ENCODE measurements at regions not wholly inside any gene's neighbourhood (a gene's known extent, or its start where the extent isn't known, plus 50 kb on each side); places are given as distances from the start of the nearest gene placed in this dataset.

DNA sequence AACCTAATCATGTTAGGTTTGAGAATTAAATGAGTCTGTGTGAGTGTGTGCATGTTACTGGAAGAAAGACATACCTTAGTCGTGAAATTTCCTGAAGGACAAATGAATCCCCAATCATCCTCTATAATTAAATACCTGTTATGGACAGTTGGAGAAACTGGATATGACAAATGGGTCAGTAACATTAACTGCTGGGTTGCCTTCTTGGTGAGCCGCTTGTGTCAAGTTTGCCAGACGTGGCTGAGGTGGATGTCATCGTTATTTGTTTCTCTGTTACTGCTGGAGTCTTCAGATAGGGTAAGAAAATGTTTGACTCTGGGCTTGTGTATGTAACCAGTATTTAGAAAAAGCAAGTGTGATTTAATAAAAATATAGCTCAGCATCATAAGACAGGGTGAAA is 131.6 kb downstream of the CAND1 start:
- Histone ChIP-seq H3K27me3 (no peaks in the 10 kb centered on the region), H3K27ac (no peak overlapping the region), H3K36me3 (ENCODE audit: low read depth, missing control alignments) (no peaks in the 10 kb centered on the region), H3K4me1 (no peaks in the 10 kb centered on the region), H3K9me3 (no peaks in the 10 kb centered on the region), H3K4me3 (no peak overlapping the region)
- intact Hi-C loops (cut with DNase I; ENCODE audit: low total_unique reads) = no loop called here
- DNase-seq = no peak
- TF ChIP-seq, protein P1, sequence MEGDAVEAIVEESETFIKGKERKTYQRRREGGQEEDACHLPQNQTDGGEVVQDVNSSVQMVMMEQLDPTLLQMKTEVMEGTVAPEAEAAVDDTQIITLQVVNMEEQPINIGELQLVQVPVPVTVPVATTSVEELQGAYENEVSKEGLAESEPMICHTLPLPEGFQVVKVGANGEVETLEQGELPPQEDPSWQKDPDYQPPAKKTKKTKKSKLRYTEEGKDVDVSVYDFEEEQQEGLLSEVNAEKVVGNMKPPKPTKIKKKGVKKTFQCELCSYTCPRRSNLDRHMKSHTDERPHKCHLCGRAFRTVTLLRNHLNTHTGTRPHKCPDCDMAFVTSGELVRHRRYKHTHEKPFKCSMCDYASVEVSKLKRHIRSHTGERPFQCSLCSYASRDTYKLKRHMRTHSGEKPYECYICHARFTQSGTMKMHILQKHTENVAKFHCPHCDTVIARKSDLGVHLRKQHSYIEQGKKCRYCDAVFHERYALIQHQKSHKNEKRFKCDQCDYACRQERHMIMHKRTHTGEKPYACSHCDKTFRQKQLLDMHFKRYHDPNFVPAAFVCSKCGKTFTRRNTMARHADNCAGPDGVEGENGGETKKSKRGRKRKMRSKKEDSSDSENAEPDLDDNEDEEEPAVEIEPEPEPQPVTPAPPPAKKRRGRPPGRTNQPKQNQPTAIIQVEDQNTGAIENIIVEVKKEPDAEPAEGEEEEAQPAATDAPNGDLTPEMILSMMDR (IDR thresholded peaks at IDR 0.05) = no peak
- TF ChIP-seq POLR2A (IDR thresholded peaks at IDR 0.05) = no peak
- WGBS, 2 donors = 85 to 87% methylated on average over 4 of the region's 4 CpGs

DNA sequence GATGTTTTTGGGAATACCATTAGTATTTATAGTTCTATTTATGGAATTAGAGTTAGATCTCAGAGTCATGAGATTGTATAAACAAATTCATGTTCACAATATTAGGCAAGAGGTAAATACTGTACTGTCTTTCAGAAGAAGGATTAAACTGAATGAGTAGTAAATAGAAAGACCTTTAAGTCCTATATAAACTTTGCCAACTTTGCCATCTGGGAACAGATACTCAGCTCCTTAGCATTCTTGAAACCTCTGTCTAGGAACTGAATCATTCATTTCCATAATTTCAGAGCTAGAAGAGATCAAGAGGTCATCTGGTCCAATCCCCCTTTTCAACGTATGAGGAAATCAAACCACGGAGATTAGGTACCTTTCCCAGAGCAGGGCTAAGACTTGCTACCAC is 141.1 kb downstream of the CAND1 start:
- no peak for DNase-seq

DNA sequence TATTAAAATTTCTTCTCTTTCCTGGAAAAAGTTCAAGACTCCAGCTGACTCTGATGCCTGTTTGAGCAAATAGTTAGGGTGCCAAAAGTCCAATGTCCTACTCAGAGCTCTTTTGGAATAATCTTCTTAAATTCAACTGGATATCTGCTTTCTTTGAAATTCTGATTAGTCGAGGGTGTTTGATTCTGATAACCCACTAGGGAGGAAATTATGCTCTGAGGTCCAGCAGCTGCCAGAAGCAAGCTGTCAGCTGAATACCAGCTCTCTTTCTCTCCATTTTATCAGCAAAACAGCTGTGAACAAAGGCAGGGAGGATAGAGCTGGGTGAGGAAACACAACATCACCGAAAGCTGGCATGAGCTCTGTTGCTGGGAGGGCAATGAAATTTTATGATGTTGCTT is 141.5 kb downstream of the CAND1 start:
- H3K4me1 ChIP-seq = no peaks in the 10 kb centered on the region
- H3K4me3 ChIP-seq = no peak overlapping the region
- WGBS, 2 donors = 31 to 61% methylated on average over 2 of the region's 2 CpGs
- DNase-seq = no peak
- H3K36me3 ChIP-seq (ENCODE audit: low read depth, missing control alignments) = no peaks in the 10 kb centered on the region
- TF ChIP-seq, protein P1 (IDR thresholded peaks at IDR 0.05) = no peak
- TF ChIP-seq POLR2A (IDR thresholded peaks at IDR 0.05) = no peak
- H3K27me3 ChIP-seq = no peaks in the 10 kb centered on the region
- no peaks in the 10 kb centered on the region for H3K9me3 ChIP-seq
- intact Hi-C loops (cut with DNase I; ENCODE audit: low total_unique reads) = no loop called here
- no peak overlapping the region for H3K27ac ChIP-seq

More for the DNA sequence above, 141.1 kb downstream of the CAND1 start:
- intact Hi-C loops (cut with DNase I; ENCODE audit: low total_unique reads) = no loop called here
- no peak for TF ChIP-seq POLR2A (IDR thresholded peaks at IDR 0.05)
- TF ChIP-seq, protein P1 (IDR thresholded peaks at IDR 0.05) = no peak
- H3K36me3 ChIP-seq (ENCODE audit: low read depth, missing control alignments) = no peaks in the 10 kb centered on the region
- WGBS, 2 donors = 41 to 64% methylated on average over 2 of the region's 2 CpGs
- H3K27ac ChIP-seq = no peak overlapping the region
- H3K4me3 ChIP-seq = no peak overlapping the region
- H3K4me1 ChIP-seq = no peaks in the 10 kb centered on the region
- H3K27me3 ChIP-seq = no peaks in the 10 kb centered on the region
- H3K9me3 ChIP-seq = no peaks in the 10 kb centered on the region

DNA sequence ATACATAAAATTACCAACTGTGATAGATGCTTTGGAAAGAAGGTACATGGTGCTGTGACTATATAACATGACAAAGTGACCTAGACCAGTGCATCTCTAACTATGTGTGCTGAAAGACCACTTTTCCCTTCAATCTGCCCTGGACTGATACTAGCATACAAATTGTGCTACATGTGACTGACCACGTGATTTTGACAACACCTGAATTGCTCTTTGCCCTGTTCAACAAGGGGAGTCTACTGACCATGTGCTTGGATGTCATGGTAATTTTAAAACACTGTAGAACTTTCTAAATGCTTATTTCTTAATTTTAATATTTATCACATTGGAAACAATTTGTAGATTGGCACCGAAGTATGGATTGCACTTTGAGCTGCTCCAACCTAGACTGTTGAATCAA is 142.4 kb downstream of the CAND1 start:
- Histone ChIP-seq H3K36me3 (ENCODE audit: low read depth, missing control alignments) (no peaks in the 10 kb centered on the region), H3K9me3 (no peaks in the 10 kb centered on the region), H3K4me3 (no peak overlapping the region), H3K27ac (no peak overlapping the region), H3K4me1 (no peaks in the 10 kb centered on the region), H3K27me3 (no peaks in the 10 kb centered on the region)
- WGBS, 2 donors = 71 to 89% methylated on average over 2 of the region's 2 CpGs
- no peak for TF ChIP-seq POLR2A (IDR thresholded peaks at IDR 0.05)
- TF ChIP-seq, protein P1 (IDR thresholded peaks at IDR 0.05) = no peak
- intact Hi-C loops (cut with DNase I; ENCODE audit: low total_unique reads) = no loop called here
- no peak for DNase-seq

DNA sequence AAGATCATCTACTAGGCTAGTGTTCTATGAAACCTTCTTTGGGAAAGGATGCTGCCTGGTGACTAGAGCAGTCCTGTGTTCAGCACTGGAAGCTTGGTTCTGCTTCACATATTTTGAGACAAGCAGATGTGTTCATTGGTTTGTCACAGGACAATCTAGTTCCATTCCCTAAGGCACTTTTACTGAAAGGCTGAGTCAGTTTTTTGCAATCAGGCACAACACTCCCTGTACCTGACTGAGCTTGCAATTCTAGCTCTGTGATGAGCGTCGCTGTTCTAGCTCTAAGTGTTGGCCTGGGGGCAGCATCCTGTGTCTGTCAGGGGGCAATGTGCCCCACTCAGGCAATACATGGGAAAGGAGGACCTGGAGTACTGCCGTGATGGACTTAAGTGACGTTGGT is 144.4 kb downstream of the CAND1 start:
- H3K36me3 ChIP-seq (ENCODE audit: low read depth, missing control alignments) = no peaks in the 10 kb centered on the region
- no peaks in the 10 kb centered on the region for H3K27me3 ChIP-seq
- intact Hi-C loops (cut with DNase I; ENCODE audit: low total_unique reads) = no loop called here
- H3K4me1 ChIP-seq = no peaks in the 10 kb centered on the region
- DNase-seq = no peak
- no peak overlapping the region for H3K27ac ChIP-seq
- H3K9me3 ChIP-seq = no peaks in the 10 kb centered on the region
- no peak overlapping the region for H3K4me3 ChIP-seq
- WGBS, 2 donors = 89 to 93% methylated on average over 4 of the region's 4 CpGs
- TF ChIP-seq POLR2A (IDR thresholded peaks at IDR 0.05) = no peak
- TF ChIP-seq, protein P1 (IDR thresholded peaks at IDR 0.05) = no peak

Measured in testis (tissue), 2 donors.